Endometrium (tissue), 2 donors: ENCODE measurements at regions not wholly inside any gene's neighbourhood (a gene's known extent, or its start where the extent isn't known, plus 50 kb on each side); places are given as distances from the start of the nearest gene placed in this dataset.
A peak's percentile ranks its signal among the peaks of the same experiment; 100 is the strongest.
"Not testable (repeated sequence)": the region's sequence is repeated elsewhere in the genome, so short reads cannot be mapped to it uniquely, and the experiment has no call there.

Experiments used
- FAIRE-seq: peaks from 2 replicates; lab custom pipeline; 2012; peaks lifted over from hg19 to GRCh38; lab: Jason Lieb, UNC
- donor health status: control.
- donor health status: control.

GRCh38 chr4:53920116-53920515 lies 144.3 kb downstream of the CHIC2 start:
- FAIRE-seq = no peak

GRCh38 chr4:53919535-53919934 lies 144.9 kb downstream of the CHIC2 start:
- FAIRE-seq = no peak

- no peak for FAIRE-seq
These were observed 146.7 kb downstream of the CHIC2 start for GRCh38 chr4:53917729-53918128.

GRCh38 chr4:53916431-53916889 lies 147.9 kb downstream of the CHIC2 start:
- no peak for FAIRE-seq

- no peak for FAIRE-seq
These were observed 149.9 kb downstream of the CHIC2 start for GRCh38 chr4:53914313-53915016.

GRCh38 chr4:53913771-53914170 lies 150.6 kb downstream of the CHIC2 start:
- no peak for FAIRE-seq

- FAIRE-seq = no peak
These were observed 151.5 kb downstream of the CHIC2 start for GRCh38 chr4:53912766-53913497.

GRCh38 chr4:53908661-53909078 lies 155.7 kb downstream of the CHIC2 start:
- peak; percentile 85 for FAIRE-seq

GRCh38 chr4:53907772-53908171 lies 156.6 kb downstream of the CHIC2 start:
- no peak for FAIRE-seq

GRCh38 chr4:53906606-53907190 lies 157.7 kb downstream of the CHIC2 start:
- FAIRE-seq = no peak

- FAIRE-seq = no peak
These were observed 158.4 kb downstream of the CHIC2 start for GRCh38 chr4:53905941-53906377.

GRCh38 chr4:53905276-53905940 lies 159.0 kb downstream of the CHIC2 start:
- FAIRE-seq = no peak

GRCh38 chr4:53902786-53903185 lies 161.6 kb downstream of the CHIC2 start:
- no peak for FAIRE-seq

- FAIRE-seq = no peak
These were observed 164.1 kb downstream of the CHIC2 start for GRCh38 chr4:53900271-53900649.

GRCh38 chr4:53899586-53900270 lies 164.7 kb downstream of the CHIC2 start:
- no peak for FAIRE-seq

GRCh38 chr4:53895137-53895536 lies 169.3 kb downstream of the CHIC2 start:
- FAIRE-seq = no peak

- no peak for FAIRE-seq
These were observed 173.9 kb downstream of the CHIC2 start for GRCh38 chr4:53890461-53890860.

GRCh38 chr4:53889326-53890055 lies 174.9 kb downstream of the CHIC2 start:
- FAIRE-seq = peak; percentile 63

GRCh38 chr4:53886090-53886489 lies 178.3 kb downstream of the CHIC2 start:
- FAIRE-seq = no peak

GRCh38 chr4:53885668-53886067 lies 178.7 kb downstream of the CHIC2 start:
- no peak for FAIRE-seq

- FAIRE-seq = not testable (repeated sequence)
These were observed 187.3 kb downstream of the CHIC2 start for GRCh38 chr4:53877096-53877495.
